ENCODE measurements at regions not wholly inside any gene's neighbourhood (a gene's known extent, or its start where the extent isn't known, plus 50 kb on each side); places are given as distances from the start of the nearest gene placed in this dataset.

DNA sequence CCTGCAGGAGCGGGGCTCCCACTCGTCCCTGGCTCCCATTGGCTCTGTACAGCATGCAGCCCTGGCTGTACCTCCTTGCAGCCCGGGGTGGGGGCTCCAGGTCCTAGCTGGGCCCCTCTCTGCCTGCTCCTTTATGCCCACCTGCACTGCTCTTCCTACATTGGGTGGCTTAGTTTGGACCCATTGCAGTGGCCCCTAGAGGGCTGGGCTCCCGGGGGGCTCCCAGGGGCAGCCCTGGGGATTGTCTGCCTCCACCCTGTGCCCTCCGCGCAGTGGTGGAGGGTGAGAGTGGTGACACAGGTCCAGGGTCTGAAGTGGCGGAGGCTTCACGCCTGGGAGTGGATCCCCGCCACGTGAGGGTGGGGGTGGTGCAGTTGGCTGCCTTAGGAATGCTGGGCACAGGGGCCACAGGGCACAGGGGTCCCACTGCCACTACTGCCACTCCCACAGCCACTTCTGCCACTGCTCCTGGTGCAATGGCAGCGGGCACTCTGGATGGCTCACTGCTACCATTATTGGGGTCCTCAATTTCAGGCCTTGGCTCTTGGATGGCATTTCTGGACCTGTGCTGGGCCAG is 177.1 kb downstream of the ARL4A start:
- H3K27me3 ChIP-seq (ENCODE audit: control insufficient read depth, insufficient read depth, low read length): no peaks in the 10 kb centered on the region
- TF ChIP-seq, protein P1, sequence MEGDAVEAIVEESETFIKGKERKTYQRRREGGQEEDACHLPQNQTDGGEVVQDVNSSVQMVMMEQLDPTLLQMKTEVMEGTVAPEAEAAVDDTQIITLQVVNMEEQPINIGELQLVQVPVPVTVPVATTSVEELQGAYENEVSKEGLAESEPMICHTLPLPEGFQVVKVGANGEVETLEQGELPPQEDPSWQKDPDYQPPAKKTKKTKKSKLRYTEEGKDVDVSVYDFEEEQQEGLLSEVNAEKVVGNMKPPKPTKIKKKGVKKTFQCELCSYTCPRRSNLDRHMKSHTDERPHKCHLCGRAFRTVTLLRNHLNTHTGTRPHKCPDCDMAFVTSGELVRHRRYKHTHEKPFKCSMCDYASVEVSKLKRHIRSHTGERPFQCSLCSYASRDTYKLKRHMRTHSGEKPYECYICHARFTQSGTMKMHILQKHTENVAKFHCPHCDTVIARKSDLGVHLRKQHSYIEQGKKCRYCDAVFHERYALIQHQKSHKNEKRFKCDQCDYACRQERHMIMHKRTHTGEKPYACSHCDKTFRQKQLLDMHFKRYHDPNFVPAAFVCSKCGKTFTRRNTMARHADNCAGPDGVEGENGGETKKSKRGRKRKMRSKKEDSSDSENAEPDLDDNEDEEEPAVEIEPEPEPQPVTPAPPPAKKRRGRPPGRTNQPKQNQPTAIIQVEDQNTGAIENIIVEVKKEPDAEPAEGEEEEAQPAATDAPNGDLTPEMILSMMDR (IDR thresholded peaks at IDR 0.05; ENCODE audit: insufficient read depth, low read length, poor library complexity, severe bottlenecking): no peak
- H3K4me3 ChIP-seq (ENCODE audit: low read depth, low read length): no peak overlapping the region
- H3K36me3 ChIP-seq (ENCODE audit: control insufficient read depth, insufficient read depth, low read length): no peaks in the 10 kb centered on the region
- no peak for DNase-seq (ENCODE audit: low read depth)

DNA sequence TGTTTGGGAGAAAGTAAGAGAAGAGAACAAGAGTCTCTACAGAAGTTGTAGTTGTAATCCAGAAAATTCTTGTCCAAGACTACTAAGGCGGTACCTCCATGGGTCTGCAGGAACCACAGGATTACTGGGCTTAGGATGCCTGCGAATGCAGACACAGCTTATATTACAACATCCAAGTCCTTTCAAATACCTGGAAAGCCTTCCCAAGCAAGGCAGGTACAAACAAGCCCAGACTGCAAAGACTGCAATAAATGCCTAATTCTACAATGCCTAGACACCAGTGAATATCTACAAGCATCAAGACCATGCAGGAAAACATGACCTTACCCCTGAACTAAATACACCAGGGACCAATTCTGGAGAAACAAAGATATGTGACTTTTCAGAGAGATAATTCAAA is 178.2 kb downstream of the ARL4A start:
- no peak for DNase-seq (ENCODE audit: low read depth)

DNA sequence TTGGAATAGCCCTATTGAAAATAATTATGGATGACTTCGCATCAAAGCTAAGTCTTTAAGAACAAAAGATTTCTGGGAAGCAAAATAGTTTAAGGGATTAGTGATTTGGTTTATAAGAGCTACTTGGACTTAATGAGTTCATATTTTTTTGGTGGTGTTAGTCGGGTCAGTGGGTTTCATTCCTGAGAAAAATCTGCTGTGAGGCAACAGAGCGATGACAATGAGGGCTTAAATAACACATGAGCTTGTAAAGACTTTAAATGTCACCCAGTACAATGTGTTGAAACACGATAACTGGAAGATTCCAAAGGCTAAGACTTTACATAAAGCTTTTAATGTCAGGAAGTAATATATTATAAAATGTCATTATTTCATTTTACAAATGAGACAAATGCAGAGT is 178.8 kb downstream of the ARL4A start:
- Histone ChIP-seq H3K4me3 (ENCODE audit: low read depth, low read length) (no peak overlapping the region), H3K27me3 (ENCODE audit: control insufficient read depth, insufficient read depth, low read length) (no peaks in the 10 kb centered on the region), H3K36me3 (ENCODE audit: control insufficient read depth, insufficient read depth, low read length) (no peaks in the 10 kb centered on the region)
- DNase-seq (ENCODE audit: low read depth): no peak
- TF ChIP-seq, protein P1 (IDR thresholded peaks at IDR 0.05; ENCODE audit: insufficient read depth, low read length, poor library complexity, severe bottlenecking): no peak

More for the DNA sequence above, 178.2 kb downstream of the ARL4A start:
- H3K4me3 ChIP-seq (ENCODE audit: low read depth, low read length): no peak overlapping the region
- TF ChIP-seq, protein P1 (IDR thresholded peaks at IDR 0.05; ENCODE audit: insufficient read depth, low read length, poor library complexity, severe bottlenecking): no peak
- H3K36me3 ChIP-seq (ENCODE audit: control insufficient read depth, insufficient read depth, low read length): no peaks in the 10 kb centered on the region
- H3K27me3 ChIP-seq (ENCODE audit: control insufficient read depth, insufficient read depth, low read length): no peaks in the 10 kb centered on the region

DNA sequence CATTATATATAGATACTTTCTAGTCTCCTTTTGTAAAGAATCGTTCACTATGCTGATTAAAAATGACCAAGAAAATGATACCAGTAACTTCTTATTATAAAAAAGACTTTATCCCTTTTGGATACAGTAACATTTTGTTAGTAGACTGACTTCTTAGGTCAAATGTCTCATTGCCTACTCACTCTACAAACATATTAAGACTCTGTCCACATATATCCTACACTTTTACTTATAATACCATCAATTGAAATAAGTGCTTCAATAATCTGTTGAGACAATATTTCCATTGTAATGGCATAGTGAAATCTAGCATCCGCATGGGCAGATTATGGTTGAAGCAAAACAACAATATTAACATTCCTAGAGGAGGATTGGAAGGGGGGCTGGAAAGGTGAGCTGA is 180.6 kb downstream of the ARL4A start:
- Histone ChIP-seq H3K4me3 (ENCODE audit: low read depth, low read length) (no peak overlapping the region), H3K27me3 (ENCODE audit: control insufficient read depth, insufficient read depth, low read length) (no peaks in the 10 kb centered on the region), H3K36me3 (ENCODE audit: control insufficient read depth, insufficient read depth, low read length) (no peaks in the 10 kb centered on the region)
- DNase-seq (ENCODE audit: low read depth): no peak
- TF ChIP-seq, protein P1 (IDR thresholded peaks at IDR 0.05; ENCODE audit: insufficient read depth, low read length, poor library complexity, severe bottlenecking): no peak

DNA sequence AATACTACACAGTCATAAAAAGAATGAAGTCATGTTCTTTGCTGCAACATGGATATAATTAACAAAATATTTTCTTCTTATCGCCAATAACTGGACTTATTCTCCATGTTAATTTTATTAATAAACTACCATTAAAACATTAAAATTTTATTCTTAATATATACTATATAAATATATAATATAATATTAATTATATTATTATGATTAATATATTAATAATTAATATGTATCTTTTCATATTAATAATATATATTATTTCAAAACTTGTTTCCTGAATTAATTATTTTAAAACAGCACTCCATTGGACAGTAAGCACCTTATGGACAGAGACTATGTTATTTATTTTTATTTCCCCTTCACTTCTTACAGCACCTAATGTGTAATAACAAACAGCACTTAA is 182.8 kb downstream of the ARL4A start:
- H3K4me3 ChIP-seq (ENCODE audit: low read depth, low read length): no peak overlapping the region
- no peak for DNase-seq (ENCODE audit: low read depth)
- no peaks in the 10 kb centered on the region for H3K36me3 ChIP-seq (ENCODE audit: control insufficient read depth, insufficient read depth, low read length)
- TF ChIP-seq, protein P1 (IDR thresholded peaks at IDR 0.05; ENCODE audit: insufficient read depth, low read length, poor library complexity, severe bottlenecking): no peak
- H3K27me3 ChIP-seq (ENCODE audit: control insufficient read depth, insufficient read depth, low read length): no peaks in the 10 kb centered on the region

DNA sequence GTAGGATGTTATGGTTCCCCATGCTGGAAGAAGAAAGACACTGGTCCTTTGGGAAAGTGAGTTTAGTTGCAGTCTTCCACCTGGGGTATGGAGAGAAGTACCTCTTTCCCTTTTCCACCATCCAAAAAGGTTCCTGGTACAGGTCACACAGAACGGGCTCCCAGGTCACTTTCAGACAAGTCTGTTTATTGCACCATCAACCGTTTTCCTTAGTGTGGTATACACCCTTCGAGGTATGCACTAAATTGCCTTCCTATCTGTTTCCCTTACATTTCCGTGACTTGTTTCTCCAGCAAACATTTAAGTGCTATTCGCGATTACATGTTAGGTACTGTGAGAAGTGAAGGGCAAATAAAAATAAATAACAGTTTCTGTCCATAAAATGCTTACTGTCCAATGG is 185.1 kb downstream of the ARL4A start:
- H3K4me3 ChIP-seq (ENCODE audit: low read depth, low read length): no peak overlapping the region
- no peaks in the 10 kb centered on the region for H3K27me3 ChIP-seq (ENCODE audit: control insufficient read depth, insufficient read depth, low read length)
- TF ChIP-seq, protein P1 (IDR thresholded peaks at IDR 0.05; ENCODE audit: insufficient read depth, low read length, poor library complexity, severe bottlenecking): no peak
- H3K36me3 ChIP-seq (ENCODE audit: control insufficient read depth, insufficient read depth, low read length): no peaks in the 10 kb centered on the region
- DNase-seq (ENCODE audit: low read depth): no peak
